ENCODE measurements at regions not wholly inside any gene's neighbourhood (a gene's known extent, or its start where the extent isn't known, plus 50 kb on each side); places are given as distances from the start of the nearest gene placed in this dataset.

DNA sequence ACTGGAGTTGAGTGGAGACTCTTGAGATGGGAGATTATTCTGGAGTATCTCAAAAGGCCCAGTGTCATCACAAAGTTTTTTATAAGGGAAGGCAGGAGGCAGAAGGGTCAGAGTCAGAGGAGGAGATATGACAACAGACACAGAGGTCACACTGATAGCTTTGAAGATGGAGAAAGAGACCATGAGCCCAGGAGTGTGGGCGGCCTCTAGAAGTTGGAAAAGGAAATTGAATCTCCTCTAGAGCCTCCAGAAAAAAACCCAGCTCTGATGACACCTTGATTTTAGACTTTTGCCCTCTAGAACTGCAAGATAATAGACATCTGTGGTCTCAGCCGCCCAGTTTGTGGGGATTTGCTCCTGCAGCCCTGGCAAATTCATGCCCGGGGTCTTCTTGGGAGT is 64.8 kb upstream of the SPTLC1 start:
- peaks cover 16% of the 10 kb centered on the region for H3K4me1 Mint-ChIP-seq
- Histone ChIP-seq H3K4me1 (ENCODE audit: control insufficient read depth in 1 of 2, insufficient read depth in 2 of 2, low read length in 2 of 2) (peaks cover 0 to 8% of the 10 kb centered on the region in 2 donors), H3K9ac (ENCODE audit: insufficient read depth, low read length, poor library complexity, severe bottlenecking) (no peak overlapping the region), H3K9me3 (replicated peaks in 1 of 2; ENCODE audit: control insufficient read depth in 1 of 2, insufficient read depth in 1 of 2, low read length in 2 of 2) (no peaks in the 10 kb centered on the region), H3K4me3 (replicated peaks in 1 of 3; ENCODE audit: low read depth in 2 of 3, low read length in 3 of 3) (no peak overlapping the region), H3K79me2 (ENCODE audit: insufficient read depth, low read length) (no peaks in the 10 kb centered on the region), H4K20me1 (ENCODE audit: insufficient read depth, low read length) (no peaks in the 10 kb centered on the region), H3K36me3 (replicated peaks in 1 of 2; ENCODE audit: control insufficient read depth in 1 of 2, insufficient read depth in 2 of 2, low read length in 2 of 2) (no peaks in the 10 kb centered on the region), H2AFZ (ENCODE audit: insufficient read depth, low read depth, low read length, poor library complexity, severe bottlenecking) (no peak overlapping the region), H3K4me2 (replicated peaks; ENCODE audit: extremely low read depth, low read length, poor library complexity, severe bottlenecking) (no peak overlapping the region), H3K27ac (ENCODE audit: low read depth in 1 of 2, low read length in 2 of 2) (no peak overlapping the region), H3K27me3 (ENCODE audit: control insufficient read depth in 2 of 2, insufficient read depth in 2 of 2, low read length in 2 of 2) (no peaks in the 10 kb centered on the region)
- DNase-seq, result no peak
- H3K36me3 Mint-ChIP-seq, result no peaks in the 10 kb centered on the region
- TF ChIP-seq, protein P1, sequence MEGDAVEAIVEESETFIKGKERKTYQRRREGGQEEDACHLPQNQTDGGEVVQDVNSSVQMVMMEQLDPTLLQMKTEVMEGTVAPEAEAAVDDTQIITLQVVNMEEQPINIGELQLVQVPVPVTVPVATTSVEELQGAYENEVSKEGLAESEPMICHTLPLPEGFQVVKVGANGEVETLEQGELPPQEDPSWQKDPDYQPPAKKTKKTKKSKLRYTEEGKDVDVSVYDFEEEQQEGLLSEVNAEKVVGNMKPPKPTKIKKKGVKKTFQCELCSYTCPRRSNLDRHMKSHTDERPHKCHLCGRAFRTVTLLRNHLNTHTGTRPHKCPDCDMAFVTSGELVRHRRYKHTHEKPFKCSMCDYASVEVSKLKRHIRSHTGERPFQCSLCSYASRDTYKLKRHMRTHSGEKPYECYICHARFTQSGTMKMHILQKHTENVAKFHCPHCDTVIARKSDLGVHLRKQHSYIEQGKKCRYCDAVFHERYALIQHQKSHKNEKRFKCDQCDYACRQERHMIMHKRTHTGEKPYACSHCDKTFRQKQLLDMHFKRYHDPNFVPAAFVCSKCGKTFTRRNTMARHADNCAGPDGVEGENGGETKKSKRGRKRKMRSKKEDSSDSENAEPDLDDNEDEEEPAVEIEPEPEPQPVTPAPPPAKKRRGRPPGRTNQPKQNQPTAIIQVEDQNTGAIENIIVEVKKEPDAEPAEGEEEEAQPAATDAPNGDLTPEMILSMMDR (IDR thresholded peaks at IDR 0.05), result no peak
- peaks cover 0 to 6% (median 2%) of the 10 kb centered on the region in 7 donors for H3K9me3 Mint-ChIP-seq
- intact Hi-C loops (cut with micrococcal nuclease), result no loop called here
- peaks cover 2 to 4% (median 2%) of the 10 kb centered on the region in 3 donors for H3K27me3 Mint-ChIP-seq (ENCODE audit: low read depth in 3 of 3)
- no CpG with 5 or more reads among the region's 3 CpGs for WGBS (ENCODE audit: insufficient coverage)
- no peak overlapping the region for H3K4me3 Mint-ChIP-seq
- no peak overlapping the region for H3K27ac Mint-ChIP-seq

DNA sequence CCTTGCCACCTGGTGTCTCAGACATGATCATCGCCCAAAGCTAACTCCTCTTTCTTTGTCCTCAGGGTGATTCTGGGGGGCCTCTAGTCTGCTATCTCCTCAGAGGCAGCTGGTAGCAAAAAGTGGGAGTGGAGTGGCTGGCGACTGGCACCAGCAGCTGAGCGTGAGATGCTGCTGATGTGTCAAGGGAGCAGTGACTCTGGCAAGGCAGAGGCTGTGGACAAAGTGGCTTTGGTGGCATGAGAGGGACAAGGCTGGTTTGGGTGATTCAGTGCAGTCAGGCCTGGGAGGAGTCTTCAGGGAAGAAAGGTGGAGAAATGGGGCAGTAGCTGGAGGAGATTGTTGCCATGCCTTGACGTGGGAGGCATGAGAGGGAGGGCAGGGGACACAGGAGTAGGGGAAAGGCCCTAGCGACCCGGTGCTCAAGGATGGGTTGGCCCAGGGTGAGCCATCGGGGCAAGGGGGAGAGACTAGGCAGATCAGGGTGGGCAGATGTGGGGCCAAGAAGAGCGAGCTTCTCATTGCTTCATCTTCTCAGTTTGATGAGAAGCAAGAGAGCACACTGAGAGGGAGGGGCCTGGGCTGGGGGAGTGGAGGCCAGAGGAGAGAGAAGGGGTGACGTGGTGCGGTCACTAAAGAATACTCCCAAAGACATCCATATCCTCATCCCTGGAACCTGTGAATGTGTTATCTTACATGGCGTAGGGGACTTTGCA is 64.2 kb upstream of the SPTLC1 start:
- Histone ChIP-seq H4K20me1 (ENCODE audit: insufficient read depth, low read length) (no peaks in the 10 kb centered on the region), H3K9ac (ENCODE audit: insufficient read depth, low read length, poor library complexity, severe bottlenecking) (no peak overlapping the region), H3K27ac (ENCODE audit: low read depth in 1 of 2, low read length in 2 of 2) (no peak overlapping the region), H3K4me1 (ENCODE audit: control insufficient read depth in 1 of 2, insufficient read depth in 2 of 2, low read length in 2 of 2) (peaks cover 0 to 8% of the 10 kb centered on the region in 2 donors), H3K9me3 (replicated peaks in 1 of 2; ENCODE audit: control insufficient read depth in 1 of 2, insufficient read depth in 1 of 2, low read length in 2 of 2) (no peaks in the 10 kb centered on the region), H2AFZ (ENCODE audit: insufficient read depth, low read depth, low read length, poor library complexity, severe bottlenecking) (no peak overlapping the region), H3K4me3 (replicated peaks in 1 of 3; ENCODE audit: low read depth in 2 of 3, low read length in 3 of 3) (no peak overlapping the region), H3K27me3 (ENCODE audit: control insufficient read depth in 2 of 2, insufficient read depth in 2 of 2, low read length in 2 of 2) (no peaks in the 10 kb centered on the region), H3K4me2 (replicated peaks; ENCODE audit: extremely low read depth, low read length, poor library complexity, severe bottlenecking) (no peak overlapping the region), H3K79me2 (ENCODE audit: insufficient read depth, low read length) (no peaks in the 10 kb centered on the region), H3K36me3 (replicated peaks in 1 of 2; ENCODE audit: control insufficient read depth in 1 of 2, insufficient read depth in 2 of 2, low read length in 2 of 2) (no peaks in the 10 kb centered on the region)
- Mint-ChIP-seq H3K4me1 (peaks cover 16% of the 10 kb centered on the region), H3K4me3 (no peak overlapping the region), H3K27me3 (ENCODE audit: low read depth in 3 of 3) (peaks cover 2 to 5% (median 4%) of the 10 kb centered on the region in 3 donors), H3K9me3 (peaks cover 0 to 8% (median 2%) of the 10 kb centered on the region in 7 donors), H3K36me3 (no peaks in the 10 kb centered on the region), H3K27ac (no peak overlapping the region)
- TF ChIP-seq, protein P1 (IDR thresholded peaks at IDR 0.05), result no peak
- 100% methylated on average over 6 of the region's 11 CpGs for WGBS (ENCODE audit: insufficient coverage)
- intact Hi-C loops (cut with micrococcal nuclease), result no loop called here
- DNase-seq, result no peak

All from CD14-positive monocyte (primary cell).